OCI-LY3 (cell line): ENCODE measurements at regions not wholly inside any gene's neighbourhood (a gene's known extent, or its start where the extent isn't known, plus 50 kb on each side); places are given as distances from the start of the nearest gene placed in this dataset.

Experiments used
- EZH2phosphoT487 ChIP-seq: fragments of 200-600 bp; shearing (Covaris generic); IDR thresholded peaks from 2 replicates; pipeline ENCODE4 v1.6.1; 2018; ENCODE audit warnings: antibody characterized with exemption, mixed run types, low read depth
- TF ChIP-seq, protein P1 (sequence below): fragments of 200-600, 300-600 bp; sonication (generic); IDR thresholded peaks from 2 replicates; pipeline ENCODE4 v1.5.1; 2014; ENCODE audit warnings: antibody characterized with exemption, low read length, low read depth

DNA sequence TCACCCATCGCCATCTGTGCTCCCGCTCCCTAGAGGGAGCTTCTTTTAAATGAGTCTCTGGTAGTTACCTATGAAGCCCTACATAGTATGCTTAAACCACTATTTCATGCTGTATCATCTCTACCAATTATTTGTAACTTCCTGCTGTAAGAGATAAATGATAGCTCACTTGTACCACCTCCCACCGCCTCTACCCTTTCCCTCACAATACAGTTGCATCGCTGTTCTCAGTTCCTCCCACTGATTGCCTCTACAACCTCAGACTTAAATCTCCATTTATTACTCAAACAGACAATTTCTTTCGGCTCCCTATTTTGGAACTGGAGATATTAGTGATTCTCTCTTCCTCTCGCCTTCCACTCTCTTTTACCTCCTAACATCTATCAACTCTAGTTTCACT lies 222.9 kb upstream of the ZC3H12C start:
- TF ChIP-seq, protein P1, sequence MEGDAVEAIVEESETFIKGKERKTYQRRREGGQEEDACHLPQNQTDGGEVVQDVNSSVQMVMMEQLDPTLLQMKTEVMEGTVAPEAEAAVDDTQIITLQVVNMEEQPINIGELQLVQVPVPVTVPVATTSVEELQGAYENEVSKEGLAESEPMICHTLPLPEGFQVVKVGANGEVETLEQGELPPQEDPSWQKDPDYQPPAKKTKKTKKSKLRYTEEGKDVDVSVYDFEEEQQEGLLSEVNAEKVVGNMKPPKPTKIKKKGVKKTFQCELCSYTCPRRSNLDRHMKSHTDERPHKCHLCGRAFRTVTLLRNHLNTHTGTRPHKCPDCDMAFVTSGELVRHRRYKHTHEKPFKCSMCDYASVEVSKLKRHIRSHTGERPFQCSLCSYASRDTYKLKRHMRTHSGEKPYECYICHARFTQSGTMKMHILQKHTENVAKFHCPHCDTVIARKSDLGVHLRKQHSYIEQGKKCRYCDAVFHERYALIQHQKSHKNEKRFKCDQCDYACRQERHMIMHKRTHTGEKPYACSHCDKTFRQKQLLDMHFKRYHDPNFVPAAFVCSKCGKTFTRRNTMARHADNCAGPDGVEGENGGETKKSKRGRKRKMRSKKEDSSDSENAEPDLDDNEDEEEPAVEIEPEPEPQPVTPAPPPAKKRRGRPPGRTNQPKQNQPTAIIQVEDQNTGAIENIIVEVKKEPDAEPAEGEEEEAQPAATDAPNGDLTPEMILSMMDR = no peak
- no peak for TF ChIP-seq EZH2phosphoT487
